ENCODE measurements at regions not wholly inside any gene's neighbourhood (a gene's known extent, or its start where the extent isn't known, plus 50 kb on each side); places are given as distances from the start of the nearest gene placed in this dataset.

DNA sequence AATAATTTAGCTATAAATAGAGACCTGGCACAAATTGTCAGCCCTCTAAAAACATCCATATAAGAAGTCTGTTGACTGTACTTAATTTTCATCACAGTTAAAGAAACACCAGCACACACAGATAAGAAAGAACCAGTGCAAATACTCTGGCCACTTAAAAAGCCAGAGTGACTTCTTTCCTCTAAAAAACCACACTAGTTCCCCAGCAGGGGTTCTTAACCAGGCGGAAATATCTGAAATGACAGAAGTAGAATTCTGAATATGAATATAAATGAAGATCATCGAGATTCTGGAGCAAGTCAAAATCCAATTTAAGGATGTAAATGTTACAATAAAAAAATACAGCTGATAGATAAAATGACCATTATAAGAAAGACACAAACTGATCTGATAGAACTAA is 870.6 kb upstream of the ADGRL4 start:
- TF ChIP-seq, protein P1, sequence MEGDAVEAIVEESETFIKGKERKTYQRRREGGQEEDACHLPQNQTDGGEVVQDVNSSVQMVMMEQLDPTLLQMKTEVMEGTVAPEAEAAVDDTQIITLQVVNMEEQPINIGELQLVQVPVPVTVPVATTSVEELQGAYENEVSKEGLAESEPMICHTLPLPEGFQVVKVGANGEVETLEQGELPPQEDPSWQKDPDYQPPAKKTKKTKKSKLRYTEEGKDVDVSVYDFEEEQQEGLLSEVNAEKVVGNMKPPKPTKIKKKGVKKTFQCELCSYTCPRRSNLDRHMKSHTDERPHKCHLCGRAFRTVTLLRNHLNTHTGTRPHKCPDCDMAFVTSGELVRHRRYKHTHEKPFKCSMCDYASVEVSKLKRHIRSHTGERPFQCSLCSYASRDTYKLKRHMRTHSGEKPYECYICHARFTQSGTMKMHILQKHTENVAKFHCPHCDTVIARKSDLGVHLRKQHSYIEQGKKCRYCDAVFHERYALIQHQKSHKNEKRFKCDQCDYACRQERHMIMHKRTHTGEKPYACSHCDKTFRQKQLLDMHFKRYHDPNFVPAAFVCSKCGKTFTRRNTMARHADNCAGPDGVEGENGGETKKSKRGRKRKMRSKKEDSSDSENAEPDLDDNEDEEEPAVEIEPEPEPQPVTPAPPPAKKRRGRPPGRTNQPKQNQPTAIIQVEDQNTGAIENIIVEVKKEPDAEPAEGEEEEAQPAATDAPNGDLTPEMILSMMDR (IDR thresholded peaks at IDR 0.05) = no peak
- TF ChIP-seq POLR2A (IDR thresholded peaks at IDR 0.05) = no peak
